ENCODE measurements at regions not wholly inside any gene's neighbourhood (a gene's known extent, or its start where the extent isn't known, plus 50 kb on each side); places are given as distances from the start of the nearest gene placed in this dataset.

- TF ChIP-seq ZNF395 (CRISPR knock-in tag; IDR thresholded peaks at IDR 0.05), result no peak
Measured at GRCh38 chr4:13180701-13181100, 303.4 kb downstream of the RAB28 start (continued).

- TF ChIP-seq RB1 (IDR thresholded peaks at IDR 0.05; ENCODE audit: low read depth), result no peak
- no peak for TF ChIP-seq SRSF1 (IDR thresholded peaks at IDR 0.05; ENCODE audit: low read depth, low read length)
- TF ChIP-seq SFPQ (IDR thresholded peaks at IDR 0.05; ENCODE audit: low read depth, low read length), result no peak
- no peak for TF ChIP-seq NRF1 (conservative IDR thresholded peaks at IDR 0.05 in 1 of 2, IDR thresholded peaks at IDR 0.05 in 1 of 2)
- no peak for TF ChIP-seq DPF2 (IDR thresholded peaks at IDR 0.05)
- no peak for TF ChIP-seq BACH1 (tag; IDR thresholded peaks at IDR 0.05)
- no peak for FAIRE-seq
- no peak for ATAC-seq
- Histone ChIP-seq H3K9me1 (ENCODE audit: control insufficient read depth, insufficient read depth, low read length) (no peaks in the 10 kb centered on the region), H3K27me3 (ENCODE audit: control insufficient read depth in 2 of 2, insufficient read depth in 2 of 2, low read length in 2 of 2) (peaks cover 0 to 4% of the 10 kb centered on the region in 2 experiments; a peak in 1 of 5 replicates), H3K4me1 (replicated peaks in 1 of 2; ENCODE audit: control insufficient read depth in 2 of 2, insufficient read depth in 2 of 2, low read length in 2 of 2) (no peaks in the 10 kb centered on the region), H3K79me2 (ENCODE audit: control insufficient read depth, insufficient read depth, low read length) (no peaks in the 10 kb centered on the region), H3K4me3 (no peak overlapping the region), H4K20me1 (replicated peaks; ENCODE audit: control insufficient read depth, insufficient read depth, low read length) (no peaks in the 10 kb centered on the region), H3K9ac (ENCODE audit: insufficient read depth in 1 of 2, low read depth in 2 of 2, low read length in 2 of 2) (no peak overlapping the region), H2AFZ (ENCODE audit: low read depth, low read length) (no peak overlapping the region), H3K27ac (ENCODE audit: extremely low read depth, low read depth, low read length) (no peak overlapping the region), H3K9me3 (replicated peaks; ENCODE audit: control insufficient read depth, insufficient read depth, low read depth, low read length) (no peaks in the 10 kb centered on the region), H3K36me3 (ENCODE audit: control insufficient read depth, insufficient read depth, low read length) (no peaks in the 10 kb centered on the region), H3K4me2 (ENCODE audit: insufficient read depth, low read length) (no peak overlapping the region)
- in situ Hi-C loops (cut with MboI) (no loop called here), intact Hi-C loops (cut with micrococcal nuclease) (no loop called here)
- ChIA-PET POLR2A (no interaction called here), CTCF (ENCODE audit: low intra/inter-chr PET ratio) (no interaction called here)
- 17% methylated on average over 1 of the region's 1 CpG for WGBS (ENCODE audit: insufficient coverage, low coverage, missing lambda C conversion rate)
- DNase-seq (ENCODE audit: extremely low read depth in 1 of 4, low spot score in 3 of 4), result no peak
- no TSS peak for BruUV-seq (replicated peaks)
Measured at GRCh38 chr4:13178621-13179020, 305.5 kb downstream of the RAB28 start.

Measured in K562 (cell line).